HG03095 (cell line): ENCODE measurements at regions not wholly inside any gene's neighbourhood (a gene's known extent, or its start where the extent isn't known, plus 50 kb on each side); places are given as distances from the start of the nearest gene placed in this dataset.
"Not testable (repeated sequence)": the region's sequence is repeated elsewhere in the genome, so short reads cannot be mapped to it uniquely, and the experiment has no call there.

Experiments used
- ATAC-seq: cut with Tn5 transposase; IDR thresholded peaks from one replicate; pipeline ENCODE4 v1.9.1; 2021; ENCODE audit warnings: moderate library complexity; ENCODE audit not compliant: unreplicated experiment

GRCh38 chr4:145255311-145255710 lies 74.9 kb upstream of the OTUD4 start:
- not testable (repeated sequence) for ATAC-seq

DNA sequence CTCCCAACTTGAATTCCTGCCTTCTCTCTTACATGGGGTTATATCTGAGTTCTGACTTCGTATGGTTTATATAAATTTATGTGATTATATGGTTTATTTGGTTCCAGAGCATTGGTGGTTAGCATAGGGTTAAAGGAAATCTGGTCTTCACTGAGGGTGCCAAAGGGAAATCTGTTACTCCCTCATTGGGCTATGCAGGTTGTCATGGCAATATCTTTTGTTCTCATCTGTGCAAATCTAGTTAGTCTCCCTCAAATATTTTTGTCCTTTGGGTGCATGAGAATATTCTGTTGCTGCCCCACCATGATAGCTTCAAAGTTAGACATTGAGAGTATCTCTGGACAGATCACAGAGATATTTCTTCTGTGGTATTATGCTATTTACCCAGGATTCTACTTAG lies 71.8 kb upstream of the OTUD4 start:
- no peak for ATAC-seq

DNA sequence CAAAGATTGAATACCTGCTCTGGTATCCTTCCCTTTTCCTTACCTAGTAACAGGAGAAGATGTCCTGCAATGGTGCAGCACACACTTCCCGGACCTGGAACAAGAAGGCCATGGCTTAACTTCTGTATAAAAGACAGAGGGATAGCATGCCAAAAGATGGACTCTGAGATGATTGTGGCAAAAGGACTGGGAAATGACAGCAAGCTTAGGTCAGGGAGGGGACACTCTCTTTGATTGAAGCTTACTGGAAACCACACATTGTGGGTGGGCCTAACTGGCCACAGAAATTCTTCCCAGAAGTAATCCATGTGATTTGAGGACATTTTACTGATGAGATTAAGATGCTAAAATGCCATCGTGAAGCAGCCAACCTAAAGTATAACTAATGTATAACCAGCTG lies 71.0 kb upstream of the OTUD4 start:
- no peak for ATAC-seq

DNA sequence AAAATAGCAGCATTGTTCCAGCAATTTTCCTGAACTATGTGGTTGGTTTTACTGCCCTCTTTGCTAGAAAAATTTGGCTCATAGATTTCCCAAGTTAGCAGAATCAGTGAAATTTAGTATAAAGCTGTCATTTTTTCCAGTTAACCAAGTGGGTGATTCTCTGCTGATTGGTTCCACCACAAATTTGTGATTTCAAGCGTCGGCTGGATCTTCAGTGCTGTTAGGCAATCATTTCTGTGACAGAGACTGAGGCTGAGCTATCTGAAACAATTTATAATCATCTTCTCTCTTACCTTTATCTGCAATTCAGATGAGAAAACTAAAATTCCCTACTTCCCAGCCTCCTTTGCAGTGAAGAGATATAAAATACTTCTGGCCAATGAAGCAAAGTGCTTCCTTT lies 68.6 kb upstream of the OTUD4 start:
- ATAC-seq: no peak

DNA sequence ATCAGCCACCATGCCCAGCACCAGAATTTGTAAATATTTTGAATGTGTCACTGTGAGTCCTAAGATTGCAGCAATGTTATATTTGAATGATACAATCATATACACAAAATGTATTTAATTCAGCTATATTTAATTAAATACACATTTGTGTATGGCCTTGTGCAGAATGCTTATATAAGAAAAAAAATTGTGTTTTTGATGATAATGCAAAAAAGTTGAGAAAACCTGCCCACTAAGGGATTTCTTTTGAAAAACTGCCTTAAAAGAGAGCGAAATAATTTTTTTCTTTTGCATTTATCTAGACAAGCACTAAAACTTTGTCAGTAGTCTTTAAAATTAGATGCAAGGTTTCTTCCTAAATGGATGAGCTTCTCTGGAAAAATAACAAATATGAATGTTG lies 68.1 kb upstream of the OTUD4 start:
- ATAC-seq: no peak

DNA sequence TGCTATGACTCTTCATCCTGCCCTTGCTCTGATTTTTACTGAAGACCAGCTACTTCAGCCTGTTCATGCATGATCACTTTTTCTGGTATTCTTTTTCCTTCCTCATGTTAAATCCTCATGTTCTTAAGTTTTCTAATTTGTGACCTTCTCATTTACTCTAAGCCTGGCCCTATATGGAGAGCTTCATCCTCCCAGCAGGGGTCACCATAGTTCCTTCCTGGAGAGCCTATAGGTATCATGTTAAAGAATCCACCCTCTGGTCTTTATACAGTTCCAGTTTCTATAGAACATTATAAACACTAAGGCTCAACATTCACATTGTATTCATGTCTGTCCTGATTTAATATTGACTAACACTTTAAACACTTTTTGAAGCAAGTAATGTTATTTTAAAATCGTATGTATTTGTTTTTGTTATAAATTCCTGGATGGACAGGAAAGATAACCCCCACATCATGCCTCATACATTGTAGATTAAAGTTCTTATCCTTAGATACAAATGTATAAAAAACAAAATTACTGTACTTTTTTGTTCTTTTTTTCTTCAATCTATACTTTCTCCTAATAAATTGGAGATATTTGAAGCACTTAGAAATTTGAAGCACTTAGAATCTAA lies 53.8 kb upstream of the OTUD4 start:
- peak; percentile 98 for ATAC-seq

DNA sequence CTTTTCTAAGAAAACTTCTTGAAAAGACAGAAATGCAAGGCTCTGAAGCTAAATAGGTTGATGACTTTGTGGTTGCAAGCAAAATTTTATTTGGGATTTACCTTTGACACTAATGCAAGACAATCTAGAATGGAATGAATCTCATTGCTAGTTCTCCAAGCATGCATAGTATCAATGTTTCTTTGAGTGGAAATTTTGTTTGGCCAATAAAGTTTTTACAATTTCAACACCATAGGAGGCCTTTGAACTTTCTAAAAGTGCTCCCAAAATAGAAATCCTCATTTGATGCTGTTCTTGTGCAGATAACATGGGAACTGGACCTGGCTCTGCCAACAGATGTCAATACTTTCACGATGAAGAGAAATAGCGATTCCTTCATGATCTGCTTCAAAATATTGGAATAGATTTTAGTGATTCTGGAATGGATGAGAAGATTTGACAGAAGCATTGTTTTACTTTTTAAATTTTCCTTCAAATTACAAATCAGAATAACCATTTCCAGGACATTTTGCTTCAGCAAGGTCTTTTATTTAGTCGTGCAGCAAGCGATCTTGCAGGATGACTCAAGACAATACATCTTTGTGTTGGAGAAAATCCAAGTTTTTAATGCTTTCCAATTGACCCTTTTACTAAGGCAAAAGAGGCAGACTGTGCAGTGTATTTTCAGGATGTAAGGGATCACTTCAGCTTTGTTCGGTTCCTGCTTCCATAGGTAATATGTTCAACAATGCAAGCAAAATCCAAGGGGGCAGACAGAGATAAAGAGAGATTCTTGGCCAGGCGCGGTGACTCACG lies 51.7 kb upstream of the OTUD4 start:
- no peak for ATAC-seq

GRCh38 chr4:145230726-145231125 lies 50.3 kb upstream of the OTUD4 start:
- no peak for ATAC-seq
